HG02943 (cell line): ENCODE measurements at regions not wholly inside any gene's neighbourhood (a gene's known extent, or its start where the extent isn't known, plus 50 kb on each side); places are given as distances from the start of the nearest gene placed in this dataset.
"Not testable (repeated sequence)": the region's sequence is repeated elsewhere in the genome, so short reads cannot be mapped to it uniquely, and the experiment has no call there.

ENCODE experiments used
- ATAC-seq: cut with Tn5 transposase; IDR thresholded peaks from one replicate; pipeline ENCODE4 v1.9.1; 2021; ENCODE audit warnings: mild to moderate bottlenecking, low read depth, moderate library complexity; ENCODE audit not compliant: unreplicated experiment

GRCh38 chr3:95511828-95512227 lies 1302.6 kb upstream of the EPHA6 start:
- ATAC-seq = no peak

- no peak for ATAC-seq
These were observed 1300.1 kb upstream of the EPHA6 start for GRCh38 chr3:95514260-95514659.

GRCh38 chr3:95521396-95521795 lies 1293.0 kb upstream of the EPHA6 start:
- ATAC-seq = no peak

- ATAC-seq = no peak
These were observed 1291.9 kb upstream of the EPHA6 start for GRCh38 chr3:95522449-95522848.

GRCh38 chr3:95539950-95540483 lies 1274.4 kb upstream of the EPHA6 start:
- no peak for ATAC-seq

GRCh38 chr3:95565502-95565901 lies 1248.9 kb upstream of the EPHA6 start:
- ATAC-seq = no peak

GRCh38 chr3:95567346-95567745 lies 1247.0 kb upstream of the EPHA6 start:
- no peak for ATAC-seq

- ATAC-seq = no peak
These were observed 1227.6 kb upstream of the EPHA6 start for GRCh38 chr3:95586754-95587153.

- ATAC-seq = not testable (repeated sequence)
These were observed 1226.8 kb upstream of the EPHA6 start for GRCh38 chr3:95587641-95588040.

- no peak for ATAC-seq
These were observed 1225.9 kb upstream of the EPHA6 start for GRCh38 chr3:95588473-95588872.

GRCh38 chr3:95595416-95596075 lies 1218.8 kb upstream of the EPHA6 start:
- no peak for ATAC-seq

GRCh38 chr3:95607926-95608325 lies 1206.5 kb upstream of the EPHA6 start:
- no peak for ATAC-seq

- no peak for ATAC-seq
These were observed 1205.0 kb upstream of the EPHA6 start for GRCh38 chr3:95609411-95609810.

- ATAC-seq = no peak
These were observed 1201.8 kb upstream of the EPHA6 start for GRCh38 chr3:95612611-95613010.

GRCh38 chr3:95613993-95614392 lies 1200.4 kb upstream of the EPHA6 start:
- ATAC-seq = no peak

- no peak for ATAC-seq
These were observed 1198.6 kb upstream of the EPHA6 start for GRCh38 chr3:95615592-95616310.

GRCh38 chr3:95626107-95626506 lies 1188.3 kb upstream of the EPHA6 start:
- no peak for ATAC-seq

GRCh38 chr3:95627293-95627692 lies 1187.1 kb upstream of the EPHA6 start:
- ATAC-seq = no peak

- ATAC-seq = no peak
These were observed 1186.7 kb upstream of the EPHA6 start for GRCh38 chr3:95627697-95628096.

- ATAC-seq = no peak
These were observed 1184.6 kb upstream of the EPHA6 start for GRCh38 chr3:95629802-95630201.

- ATAC-seq = no peak
These were observed 1169.1 kb upstream of the EPHA6 start for GRCh38 chr3:95645291-95645690.
